Natural killer cell (primary cell): ENCODE measurements at regions not wholly inside any gene's neighbourhood (a gene's known extent, or its start where the extent isn't known, plus 50 kb on each side); places are given as distances from the start of the nearest gene placed in this dataset.

Experiments
- ATAC-seq, 3 donors: fragments of 150-1000 bp in 2 of 3; fragments of 200-7000 bp in 1 of 3; cut with Tn5 transposase; 1 replicate in 1 of 3; 2 replicates in 2 of 3; pipeline ENCODE4 v1.10.0; 2021; ENCODE audit warnings: mild to moderate bottlenecking in 2 of 3, moderate library complexity in 2 of 3
- DNase-seq, 2 donors: peaks; one replicate each; pipeline versions ENCODE4 v3.0.0 to v3.0.0-alpha.2; 2013 to 2021; ENCODE audit warnings: mixed read lengths in 1 of 2
- H3K27ac ChIP-seq: one replicate; pipeline ENCODE4 v1.5.1; 2013; ENCODE audit warnings: mild to moderate bottlenecking, low read length
- H3K27me3 ChIP-seq: one replicate; pipeline ENCODE4 v1.6.1; 2013; ENCODE audit warnings: low read length; ENCODE audit not compliant: control insufficient read depth, insufficient read depth
- H3K36me3 ChIP-seq: one replicate; pipeline ENCODE4 v1.6.1; 2013; ENCODE audit warnings: low read length; ENCODE audit not compliant: control insufficient read depth, insufficient read depth
- H3K4me1 ChIP-seq: one replicate; pipeline ENCODE4 v1.6.1; 2013; ENCODE audit warnings: low read length; ENCODE audit not compliant: control insufficient read depth, insufficient read depth
- H3K4me3 ChIP-seq: one replicate; pipeline ENCODE4 v1.5.1; 2013; ENCODE audit warnings: low read length
- H3K9me3 ChIP-seq: one replicate; pipeline ENCODE4 v1.6.1; 2013; ENCODE audit warnings: low read length; ENCODE audit not compliant: control insufficient read depth, insufficient read depth
- H3K27ac Mint-ChIP-seq, 2 donors: one replicate each; pipeline ENCODE4 v1.8.0; 2022; ENCODE audit warnings: mild to moderate bottlenecking in 2 of 2, mixed read lengths in 2 of 2, moderate library complexity in 1 of 2
- H3K27me3 Mint-ChIP-seq, 2 donors: one replicate each; pipeline ENCODE4 v1.8.0; 2022; ENCODE audit warnings: low read depth in 2 of 2, mixed read lengths in 2 of 2
- H3K36me3 Mint-ChIP-seq: one replicate; pipeline ENCODE4 v1.8.0; 2022; ENCODE audit warnings: mixed read lengths
- H3K4me1 Mint-ChIP-seq, 2 donors: one replicate each; pipeline ENCODE4 v1.8.0; 2022; ENCODE audit warnings: mixed read lengths in 2 of 2
- H3K4me3 Mint-ChIP-seq: one replicate; pipeline ENCODE4 v1.8.0; 2022; ENCODE audit warnings: mild to moderate bottlenecking, moderate library complexity, mixed read lengths
- H3K9me3 Mint-ChIP-seq, 2 donors: one replicate each; pipeline ENCODE4 v1.8.0; 2022; ENCODE audit warnings: mixed read lengths in 2 of 2
- CTCF ChIP-seq: fragments of 200-600 bp; IDR thresholded peaks from one replicate; pipeline ENCODE4 v1.8.0; 2022; ENCODE audit warnings: antibody characterized with exemption
- WGBS: methylation state at CpG from one replicate; pipeline ENCODE4 v1.1.7; 2013; ENCODE audit warnings: missing lambda C conversion rate; ENCODE audit not compliant: insufficient coverage; 5-methylcytosine and 5-hydroxymethylcytosine counted together
- intact Hi-C: fragments of 100-400 bp; cut with micrococcal nuclease; formaldehyde crosslinking; loops from one replicate; pipeline ENCODE4 v1.14.2; 2022

- Histone ChIP-seq H3K4me3 (no peak overlapping the region), H3K27ac (no peak overlapping the region), H3K4me1 (no peaks in the 10 kb centered on the region), H3K27me3 (no peaks in the 10 kb centered on the region), H3K36me3 (no peaks in the 10 kb centered on the region), H3K9me3 (peaks cover 5% of the 10 kb centered on the region)
- H3K4me1 Mint-ChIP-seq: no peaks in the 10 kb centered on the region
- no peak for ATAC-seq
- TF ChIP-seq CTCF: no peak
- WGBS: 77% methylated on average over 4 of the region's 4 CpGs
- no peak overlapping the region for H3K4me3 Mint-ChIP-seq
- no peak for DNase-seq
- no peak overlapping the region for H3K27ac Mint-ChIP-seq
- peaks cover 19 to 23% of the 10 kb centered on the region in 2 donors for H3K9me3 Mint-ChIP-seq
- intact Hi-C loops: no loop called here
- no peaks in the 10 kb centered on the region for H3K36me3 Mint-ChIP-seq
- no peaks in the 10 kb centered on the region for H3K27me3 Mint-ChIP-seq
These were observed 571.5 kb upstream of the PPP2R3A start for GRCh38 chr3:135393898-135394525.

- ATAC-seq (no peak), DNase-seq (no peak)
- intact Hi-C loops: no loop called here
- TF ChIP-seq CTCF: no peak
- Histone ChIP-seq H3K27me3 (no peaks in the 10 kb centered on the region), H3K27ac (no peak overlapping the region), H3K36me3 (no peaks in the 10 kb centered on the region), H3K9me3 (no peaks in the 10 kb centered on the region), H3K4me1 (no peaks in the 10 kb centered on the region), H3K4me3 (no peak overlapping the region)
- Mint-ChIP-seq H3K36me3 (no peaks in the 10 kb centered on the region), H3K27me3 (no peaks in the 10 kb centered on the region), H3K4me1 (no peaks in the 10 kb centered on the region), H3K27ac (no peak overlapping the region), H3K9me3 (peaks cover 5 to 9% of the 10 kb centered on the region in 2 donors), H3K4me3 (no peak overlapping the region)
- 83% methylated on average over 2 of the region's 2 CpGs for WGBS
These were observed 553.1 kb upstream of the PPP2R3A start for GRCh38 chr3:135412475-135412874.

- ATAC-seq: no peak
- Mint-ChIP-seq H3K9me3 (peaks cover 7 to 8% of the 10 kb centered on the region in 2 donors), H3K4me3 (no peak overlapping the region), H3K36me3 (no peaks in the 10 kb centered on the region), H3K27ac (no peak overlapping the region), H3K27me3 (no peaks in the 10 kb centered on the region), H3K4me1 (no peaks in the 10 kb centered on the region)
- Histone ChIP-seq H3K27me3 (no peaks in the 10 kb centered on the region), H3K4me3 (no peak overlapping the region), H3K27ac (no peak overlapping the region), H3K9me3 (no peaks in the 10 kb centered on the region), H3K4me1 (no peaks in the 10 kb centered on the region), H3K36me3 (no peaks in the 10 kb centered on the region)
- intact Hi-C loops: no loop called here
- TF ChIP-seq CTCF: no peak
- DNase-seq: no peak
- 84% methylated on average over 2 of the region's 2 CpGs for whole genome bisulfite sequencing
These were observed 549.3 kb upstream of the PPP2R3A start for GRCh38 chr3:135416182-135416581.

- Mint-ChIP-seq H3K4me1 (no peaks in the 10 kb centered on the region), H3K36me3 (no peaks in the 10 kb centered on the region), H3K27me3 (no peaks in the 10 kb centered on the region), H3K9me3 (peaks cover 4 to 5% of the 10 kb centered on the region in 2 donors), H3K4me3 (no peak overlapping the region), H3K27ac (no peak overlapping the region)
- Histone ChIP-seq H3K9me3 (no peaks in the 10 kb centered on the region), H3K4me3 (no peak overlapping the region), H3K27ac (no peak overlapping the region), H3K36me3 (no peaks in the 10 kb centered on the region), H3K4me1 (no peaks in the 10 kb centered on the region), H3K27me3 (no peaks in the 10 kb centered on the region)
- ATAC-seq (no peak), DNase-seq (no peak)
- intact Hi-C loops: no loop called here
- no peak for TF ChIP-seq CTCF
- WGBS: no CpG with 5 or more reads among the region's 2 CpGs
These were observed 546.4 kb upstream of the PPP2R3A start for GRCh38 chr3:135419155-135419554.
